Stimulated activated CD4-positive, alpha-beta T cell treated with anti-CD3 and anti-CD28 coated beads, Interleukin-1b, Interleukin-23, amount 100 ng/mL, for 24 hours (primary cell): ENCODE measurements at regions not wholly inside any gene's neighbourhood (a gene's known extent, or its start where the extent isn't known, plus 50 kb on each side); places are given as distances from the start of the nearest gene placed in this dataset.
"Not testable (repeated sequence)": the region's sequence is repeated elsewhere in the genome, so short reads cannot be mapped to it uniquely, and the experiment has no call there.

Experiments used
- DNase-seq, 4 experiments: peaks; one replicate each; pipeline ENCODE4 v3.0.0-alpha.2; 2020; ENCODE audit warnings: low read depth in 4 of 4, low spot score in 1 of 4

- DNase-seq: no peak
Measured at GRCh38 chr12:90618586-90618985, 336.4 kb downstream of the CCER1 start.

GRCh38 chr12:90611891-90612290 lies 343.1 kb downstream of the CCER1 start:
- DNase-seq: no peak

- no peak for DNase-seq
Measured at GRCh38 chr12:90611048-90611447, 343.9 kb downstream of the CCER1 start.

GRCh38 chr12:90593596-90594295 lies 361.2 kb downstream of the CCER1 start:
- DNase-seq: no peak

GRCh38 chr12:90589956-90590355 lies 365.0 kb downstream of the CCER1 start:
- no peak for DNase-seq

- no peak for DNase-seq
Measured at GRCh38 chr12:90585640-90586304, 369.2 kb downstream of the CCER1 start.

- no peak for DNase-seq
Measured at GRCh38 chr12:90576707-90577106, 378.3 kb downstream of the CCER1 start.

- no peak for DNase-seq
Measured at GRCh38 chr12:90575995-90576394, 379.0 kb downstream of the CCER1 start.

GRCh38 chr12:90574676-90575075 lies 380.3 kb downstream of the CCER1 start:
- no peak for DNase-seq

- no peak for DNase-seq
Measured at GRCh38 chr12:90572778-90573177, 382.2 kb downstream of the CCER1 start.

GRCh38 chr12:90569685-90570084 lies 385.3 kb downstream of the CCER1 start:
- no peak for DNase-seq

- DNase-seq: no peak
Measured at GRCh38 chr12:90562671-90563070, 392.3 kb downstream of the CCER1 start.

GRCh38 chr12:90548595-90548994 lies 406.4 kb downstream of the CCER1 start:
- no peak for DNase-seq

GRCh38 chr12:90546511-90546910 lies 408.5 kb downstream of the CCER1 start:
- DNase-seq: no peak

- no peak for DNase-seq
Measured at GRCh38 chr12:90543841-90544240, 411.1 kb downstream of the CCER1 start.

GRCh38 chr12:90543374-90543773 lies 411.6 kb downstream of the CCER1 start:
- no peak for DNase-seq

- DNase-seq: not testable (repeated sequence)
Measured at GRCh38 chr12:90542852-90543251, 412.1 kb downstream of the CCER1 start.

GRCh38 chr12:90533828-90534227 lies 421.1 kb downstream of the CCER1 start:
- not testable (repeated sequence) for DNase-seq

GRCh38 chr12:90520002-90520734 lies 434.8 kb downstream of the CCER1 start:
- no peak for DNase-seq

- DNase-seq: no peak
Measured at GRCh38 chr12:90519285-90519684, 435.7 kb downstream of the CCER1 start.

GRCh38 chr12:90515199-90516175 lies 439.5 kb downstream of the CCER1 start:
- no peak for DNase-seq
